HG03520 (cell line): ENCODE measurements at regions not wholly inside any gene's neighbourhood (a gene's known extent, or its start where the extent isn't known, plus 50 kb on each side); places are given as distances from the start of the nearest gene placed in this dataset.

ENCODE experiments used
- ATAC-seq: cut with Tn5 transposase; IDR thresholded peaks from one replicate; pipeline ENCODE4 v1.9.1; 2021; ENCODE audit warnings: mild to moderate bottlenecking, moderate library complexity; ENCODE audit not compliant: unreplicated experiment

- no peak for ATAC-seq
Measured at GRCh38 chr14:71716041-71716772, 216.0 kb upstream of the RGS6 start.

GRCh38 chr14:71720978-71721624 lies 211.1 kb upstream of the RGS6 start:
- no peak for ATAC-seq

GRCh38 chr14:71721791-71722190 lies 210.4 kb upstream of the RGS6 start:
- ATAC-seq, result no peak

GRCh38 chr14:71722885-71723284 lies 209.3 kb upstream of the RGS6 start:
- no peak for ATAC-seq

GRCh38 chr14:71725922-71726579 lies 206.2 kb upstream of the RGS6 start:
- no peak for ATAC-seq

- ATAC-seq, result no peak
Measured at GRCh38 chr14:71726580-71727021, 205.6 kb upstream of the RGS6 start.

GRCh38 chr14:71728386-71728785 lies 203.8 kb upstream of the RGS6 start:
- ATAC-seq, result no peak

- no peak for ATAC-seq
Measured at GRCh38 chr14:71729596-71729995, 202.6 kb upstream of the RGS6 start.

GRCh38 chr14:71730471-71730870 lies 201.8 kb upstream of the RGS6 start:
- no peak for ATAC-seq

GRCh38 chr14:71731096-71731495 lies 201.1 kb upstream of the RGS6 start:
- no peak for ATAC-seq

GRCh38 chr14:71733210-71733883 lies 198.9 kb upstream of the RGS6 start:
- ATAC-seq, result no peak

- no peak for ATAC-seq
Measured at GRCh38 chr14:71734076-71734475, 198.2 kb upstream of the RGS6 start.

GRCh38 chr14:71734885-71735284 lies 197.3 kb upstream of the RGS6 start:
- no peak for ATAC-seq

GRCh38 chr14:71737760-71738159 lies 194.5 kb upstream of the RGS6 start:
- ATAC-seq, result no peak

GRCh38 chr14:71739273-71739990 lies 192.8 kb upstream of the RGS6 start:
- ATAC-seq, result no peak

GRCh38 chr14:71741241-71741640 lies 191.0 kb upstream of the RGS6 start:
- no peak for ATAC-seq

- no peak for ATAC-seq
Measured at GRCh38 chr14:71742485-71742884, 189.7 kb upstream of the RGS6 start.

GRCh38 chr14:71745072-71745471 lies 187.2 kb upstream of the RGS6 start:
- ATAC-seq, result no peak

- ATAC-seq, result no peak
Measured at GRCh38 chr14:71748196-71748595, 184.0 kb upstream of the RGS6 start.

- no peak for ATAC-seq
Measured at GRCh38 chr14:71749613-71750238, 182.5 kb upstream of the RGS6 start.
